ENCODE measurements at regions not wholly inside any gene's neighbourhood (a gene's known extent, or its start where the extent isn't known, plus 50 kb on each side); places are given as distances from the start of the nearest gene placed in this dataset.

DNA sequence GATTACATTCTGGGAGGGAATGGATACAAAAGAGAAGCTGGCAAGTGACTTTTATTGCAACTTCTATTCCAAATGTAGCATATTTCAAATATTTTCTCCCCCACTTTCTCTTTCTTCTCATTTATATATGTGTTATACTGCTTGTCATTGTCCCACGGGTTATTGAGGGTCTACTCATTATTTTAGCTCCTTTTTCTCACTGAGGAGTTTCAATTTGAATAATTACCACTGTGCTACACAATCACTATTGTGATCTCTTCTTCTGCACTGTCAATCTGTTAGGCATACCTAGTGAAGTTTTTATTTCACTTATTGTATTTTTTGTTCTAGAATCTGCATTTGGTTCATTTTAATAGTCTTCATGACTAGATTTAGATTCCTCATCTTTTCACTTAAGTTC is 339.7 kb downstream of the PTPRC start:
- no peaks in the 10 kb centered on the region for H3K4me1 ChIP-seq
- intact Hi-C loops (cut with DNase I): no loop called here

DNA sequence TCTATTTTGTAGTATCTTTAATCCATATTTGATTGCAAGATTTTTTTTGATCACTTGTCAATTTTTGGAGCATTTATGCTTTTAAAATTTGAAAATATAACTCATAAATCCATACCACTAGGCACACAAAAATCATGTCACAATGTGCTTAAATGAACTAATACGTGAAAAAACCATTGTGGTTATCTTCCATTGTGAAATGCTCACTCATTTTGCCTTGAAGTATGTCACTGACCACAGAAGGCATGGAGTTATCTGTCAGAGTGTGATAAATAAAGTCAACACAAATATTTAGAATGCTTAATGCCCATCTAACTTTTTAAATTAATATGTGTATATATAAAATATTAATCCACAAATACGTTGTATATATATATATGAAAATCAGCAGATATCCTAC is 347.2 kb downstream of the PTPRC start:
- Histone ChIP-seq H3K4me1 (no peaks in the 10 kb centered on the region), H3K27ac (no peak overlapping the region), H3K9me3 (no peaks in the 10 kb centered on the region), H3K36me3 (no peaks in the 10 kb centered on the region), H3K4me3 (no peak overlapping the region), H3K9ac (ENCODE audit: low read depth in 2 of 2, low read length in 2 of 2) (no peak overlapping the region), H3K27me3 (no peaks in the 10 kb centered on the region)
- TF ChIP-seq, protein P1, sequence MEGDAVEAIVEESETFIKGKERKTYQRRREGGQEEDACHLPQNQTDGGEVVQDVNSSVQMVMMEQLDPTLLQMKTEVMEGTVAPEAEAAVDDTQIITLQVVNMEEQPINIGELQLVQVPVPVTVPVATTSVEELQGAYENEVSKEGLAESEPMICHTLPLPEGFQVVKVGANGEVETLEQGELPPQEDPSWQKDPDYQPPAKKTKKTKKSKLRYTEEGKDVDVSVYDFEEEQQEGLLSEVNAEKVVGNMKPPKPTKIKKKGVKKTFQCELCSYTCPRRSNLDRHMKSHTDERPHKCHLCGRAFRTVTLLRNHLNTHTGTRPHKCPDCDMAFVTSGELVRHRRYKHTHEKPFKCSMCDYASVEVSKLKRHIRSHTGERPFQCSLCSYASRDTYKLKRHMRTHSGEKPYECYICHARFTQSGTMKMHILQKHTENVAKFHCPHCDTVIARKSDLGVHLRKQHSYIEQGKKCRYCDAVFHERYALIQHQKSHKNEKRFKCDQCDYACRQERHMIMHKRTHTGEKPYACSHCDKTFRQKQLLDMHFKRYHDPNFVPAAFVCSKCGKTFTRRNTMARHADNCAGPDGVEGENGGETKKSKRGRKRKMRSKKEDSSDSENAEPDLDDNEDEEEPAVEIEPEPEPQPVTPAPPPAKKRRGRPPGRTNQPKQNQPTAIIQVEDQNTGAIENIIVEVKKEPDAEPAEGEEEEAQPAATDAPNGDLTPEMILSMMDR (IDR thresholded peaks at IDR 0.05): no peak
- intact Hi-C loops (cut with DNase I): no loop called here
- DNase-seq: no peak

More for the DNA sequence above, 339.7 kb downstream of the PTPRC start:
- no peak overlapping the region for H3K9ac ChIP-seq (ENCODE audit: low read depth in 2 of 2, low read length in 2 of 2)
- H3K9me3 ChIP-seq: no peaks in the 10 kb centered on the region
- H3K36me3 ChIP-seq: no peaks in the 10 kb centered on the region
- no peak overlapping the region for H3K27ac ChIP-seq
- TF ChIP-seq, protein P1 (IDR thresholded peaks at IDR 0.05): no peak
- no peak for DNase-seq
- no peak overlapping the region for H3K4me3 ChIP-seq
- no peaks in the 10 kb centered on the region for H3K27me3 ChIP-seq

DNA sequence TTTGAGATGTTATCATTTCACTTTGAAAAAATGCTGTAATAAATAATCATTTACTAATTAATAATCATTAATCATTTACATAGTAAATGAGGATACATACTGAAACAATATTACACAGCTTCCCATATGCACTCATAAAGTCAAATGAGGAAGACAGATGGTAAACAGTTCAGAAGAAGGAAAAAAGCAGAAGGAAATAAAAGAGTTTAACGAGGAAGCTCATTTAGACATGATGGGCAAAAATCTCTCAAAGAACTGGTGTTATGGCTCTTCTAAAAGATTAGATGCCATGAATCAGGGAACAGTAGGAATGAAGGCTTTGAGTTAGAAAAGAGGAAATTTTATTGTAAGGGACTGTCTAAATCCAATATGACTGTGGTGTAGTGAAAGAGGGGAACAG is 347.6 kb downstream of the PTPRC start:
- DNase-seq: no peak
- intact Hi-C loops (cut with DNase I): no loop called here
- TF ChIP-seq, protein P1 (IDR thresholded peaks at IDR 0.05): no peak
- H3K4me3 ChIP-seq: no peak overlapping the region
- no peaks in the 10 kb centered on the region for H3K9me3 ChIP-seq
- no peak overlapping the region for H3K27ac ChIP-seq
- no peak overlapping the region for H3K9ac ChIP-seq (ENCODE audit: low read depth in 2 of 2, low read length in 2 of 2)
- no peaks in the 10 kb centered on the region for H3K27me3 ChIP-seq
- no peaks in the 10 kb centered on the region for H3K36me3 ChIP-seq
- no peaks in the 10 kb centered on the region for H3K4me1 ChIP-seq

DNA sequence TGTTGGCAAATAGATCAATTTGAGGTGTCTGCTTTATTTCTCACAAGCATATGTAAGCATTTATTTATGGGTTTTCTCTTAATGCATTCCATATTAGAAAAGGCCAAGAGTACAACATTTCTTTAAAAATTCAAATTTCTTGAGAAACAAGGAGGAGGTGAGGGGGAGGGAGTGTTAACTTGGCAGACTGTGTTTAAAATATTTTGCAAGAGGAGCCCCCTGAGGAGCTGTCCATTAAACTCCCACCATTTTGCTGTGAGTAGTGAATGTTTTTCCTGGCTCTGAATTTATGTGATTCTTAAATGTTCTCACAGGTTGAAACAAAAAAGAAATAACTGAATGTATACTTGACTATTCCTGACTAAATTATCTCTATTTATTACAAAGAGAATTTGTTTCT is 363.8 kb downstream of the PTPRC start:
- TF ChIP-seq, protein P1 (IDR thresholded peaks at IDR 0.05): no peak

DNA sequence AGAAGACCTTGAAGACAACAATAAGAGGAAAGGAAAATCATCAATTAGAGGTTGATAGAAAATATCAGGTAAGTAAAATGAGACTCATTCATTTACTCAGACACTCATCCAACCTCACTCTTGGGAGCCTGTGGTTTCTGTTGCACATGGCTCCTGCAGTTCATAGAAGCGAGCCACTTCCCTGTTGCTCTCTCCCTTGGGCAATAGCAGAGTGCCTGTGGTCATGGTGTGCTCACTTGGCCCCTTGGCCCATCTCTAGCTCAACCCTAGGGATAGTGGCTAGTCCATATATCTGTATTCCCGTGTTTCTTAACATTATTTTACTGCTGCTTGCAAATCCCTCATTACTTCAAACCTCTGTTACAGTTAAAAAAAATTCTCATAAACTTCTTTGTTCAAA is 368.6 kb downstream of the PTPRC start:
- Histone ChIP-seq H3K27me3 (no peaks in the 10 kb centered on the region), H3K9ac (ENCODE audit: low read depth in 2 of 2, low read length in 2 of 2) (no peak overlapping the region), H3K27ac (no peak overlapping the region), H3K4me3 (no peak overlapping the region), H3K4me1 (no peaks in the 10 kb centered on the region), H3K9me3 (no peaks in the 10 kb centered on the region), H3K36me3 (no peaks in the 10 kb centered on the region)
- intact Hi-C loops (cut with DNase I): no loop called here
- no peak for DNase-seq
- TF ChIP-seq, protein P1 (IDR thresholded peaks at IDR 0.05): no peak

More for the DNA sequence above, 363.8 kb downstream of the PTPRC start:
- H3K4me1 ChIP-seq: no peaks in the 10 kb centered on the region
- intact Hi-C loops (cut with DNase I): no loop called here
- H3K9ac ChIP-seq (ENCODE audit: low read depth in 2 of 2, low read length in 2 of 2): no peak overlapping the region
- H3K27ac ChIP-seq: no peak overlapping the region
- H3K9me3 ChIP-seq: no peaks in the 10 kb centered on the region
- DNase-seq: no peak
- H3K36me3 ChIP-seq: no peaks in the 10 kb centered on the region
- H3K27me3 ChIP-seq: no peaks in the 10 kb centered on the region
- H3K4me3 ChIP-seq: no peak overlapping the region

DNA sequence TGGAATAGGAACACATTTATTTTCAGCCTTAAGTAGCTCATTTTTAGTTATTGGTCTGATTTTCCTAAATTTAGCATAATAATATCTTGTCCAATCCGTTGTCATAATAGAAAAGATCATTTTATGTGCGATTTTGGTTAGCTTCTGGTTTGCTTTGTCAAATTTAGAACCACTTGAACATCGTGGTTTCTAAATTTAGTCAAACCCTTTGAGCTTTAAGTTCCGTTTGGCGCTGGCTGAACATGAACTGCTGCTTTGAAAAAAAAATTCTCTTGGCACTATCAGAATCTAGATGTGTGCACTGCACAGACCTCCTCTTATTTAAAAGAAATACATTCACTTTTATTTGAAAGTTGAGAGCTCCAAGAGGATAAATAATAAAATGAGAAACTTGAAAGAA is 370.6 kb downstream of the PTPRC start:
- no peak overlapping the region for H3K27ac ChIP-seq
- TF ChIP-seq, protein P1 (IDR thresholded peaks at IDR 0.05): no peak
- intact Hi-C loops (cut with DNase I): no loop called here
- H3K9ac ChIP-seq (ENCODE audit: low read depth in 2 of 2, low read length in 2 of 2): no peak overlapping the region
- H3K36me3 ChIP-seq: no peaks in the 10 kb centered on the region
- no peaks in the 10 kb centered on the region for H3K9me3 ChIP-seq
- no peak overlapping the region for H3K4me3 ChIP-seq
- H3K4me1 ChIP-seq: no peaks in the 10 kb centered on the region
- DNase-seq: no peak
- H3K27me3 ChIP-seq: no peaks in the 10 kb centered on the region

Measured in colonic mucosa (tissue), 4 donors.